IMR-90 (cell line): ENCODE measurements at regions not wholly inside any gene's neighbourhood (a gene's known extent, or its start where the extent isn't known, plus 50 kb on each side); places are given as distances from the start of the nearest gene placed in this dataset.

Experiments used
- ATAC-seq: fragments of 200-7000 bp; cut with Tn5 transposase; 2 replicates; pipeline ENCODE4 v1.9.1; 2020; ENCODE audit warnings: low read depth, mild to moderate bottlenecking, moderate library complexity
- BruUV-seq: library from RNA; stranded (reverse); fragments of 400-500 nt; replicated peaks from 2 replicates; lab custom pipeline; 2021; lab: Mats Ljungman, UMichigan
- CTCF ChIA-PET: fragments of 300-600 bp; formaldehyde crosslinking; extraction: SDS; loops from one replicate; lab custom pipeline; 2021; ENCODE audit warnings: antibody characterized with exemption; lab: Yijun Ruan, JAX
- POLR2A ChIA-PET: fragments of 300-600 bp; sonication (Branson Sonifier 250); formaldehyde crosslinking; loops from one replicate; lab custom pipeline; 2022; ENCODE audit warnings: antibody characterized with exemption; ENCODE audit not compliant: unreplicated experiment; lab: Charles Lee
- DNase-seq: peaks from one replicate; pipeline ENCODE4 v3.0.0; 2013
- H2AFZ ChIP-seq: replicated peaks from 2 replicates; pipeline ENCODE3; 2013; ENCODE audit warnings: low read length, mild to moderate bottlenecking; ENCODE audit not compliant: poor library complexity
- H2AK5ac ChIP-seq: 2 replicates; pipeline ENCODE4 v1.6.1; 2013; ENCODE audit warnings: low read depth, low read length, inconsistent platforms
- H2AK9ac ChIP-seq: replicated peaks from 2 replicates; pipeline ENCODE3; 2013; ENCODE audit warnings: mild to moderate bottlenecking, low read depth, low read length, moderate library complexity; ENCODE audit not compliant: poor library complexity
- H2BK120ac ChIP-seq: 2 replicates; pipeline ENCODE4 v1.6.1; 2013; ENCODE audit warnings: low read depth, low read length, inconsistent platforms
- H2BK15ac ChIP-seq: 3 replicates; pipeline ENCODE4 v1.6.1; 2013; ENCODE audit warnings: low read depth, low read length, inconsistent platforms
- H2BK20ac ChIP-seq: 2 replicates; pipeline ENCODE4 v1.6.1; 2013; ENCODE audit warnings: low read depth, mild to moderate bottlenecking, inconsistent platforms, low read length, moderate library complexity
- H2BK5ac ChIP-seq: 2 replicates; pipeline ENCODE4 v1.6.1; 2013; ENCODE audit warnings: mild to moderate bottlenecking, low read depth, low read length, inconsistent platforms; ENCODE audit not compliant: poor library complexity, severe bottlenecking
- H3K14ac ChIP-seq: replicated peaks from 2 replicates; pipeline ENCODE4 v1.6.1; 2013; ENCODE audit warnings: low read depth, low read length, inconsistent platforms
- H3K18ac ChIP-seq: 2 replicates; pipeline ENCODE4 v1.6.1; 2013; ENCODE audit warnings: low read depth, low read length, control low read depth
- H3K23ac ChIP-seq: 2 replicates; pipeline ENCODE4 v1.6.1; 2013; ENCODE audit warnings: low read depth, low read length, inconsistent platforms
- H3K27ac ChIP-seq: 2 replicates; pipeline ENCODE4 v1.5.1; 2013; ENCODE audit warnings: mild to moderate bottlenecking, control low read depth, low read length; ENCODE audit not compliant: insufficient read depth
- H3K27me3 ChIP-seq: 2 replicates; pipeline ENCODE4 v1.6.1; 2013; ENCODE audit warnings: low read length; ENCODE audit not compliant: control insufficient read depth, insufficient read depth
- H3K36me3 ChIP-seq: 2 replicates; pipeline ENCODE4 v1.6.1; 2013; ENCODE audit warnings: low read length, mixed read lengths; ENCODE audit not compliant: control insufficient read depth, insufficient read depth
- H3K4ac ChIP-seq: 2 replicates; pipeline ENCODE4 v1.6.1; 2013; ENCODE audit warnings: low read depth, low read length, inconsistent platforms
- H3K4me1 ChIP-seq: 2 replicates; pipeline ENCODE4 v1.6.1; 2013; ENCODE audit warnings: low read length, mixed read lengths; ENCODE audit not compliant: control insufficient read depth, insufficient read depth
- H3K4me2 ChIP-seq: 2 replicates; pipeline ENCODE4 v1.6.1; 2013; ENCODE audit warnings: low read depth, mild to moderate bottlenecking, control low read depth, low read length, moderate library complexity
- H3K4me3 ChIP-seq: 2 replicates; pipeline ENCODE4 v1.5.1; 2013; ENCODE audit warnings: low read depth, mild to moderate bottlenecking, control low read depth, low read length, moderate library complexity; ENCODE audit not compliant: insufficient read depth
- H3K56ac ChIP-seq: 2 replicates; pipeline ENCODE4 v1.6.1; 2013; ENCODE audit warnings: low read length, inconsistent platforms; ENCODE audit not compliant: insufficient read depth; ENCODE audit errors: extremely low read depth
- H3K79me1 ChIP-seq, 2 experiments: 2 replicates each; pipeline ENCODE4 v1.6.1; 2013; ENCODE audit warnings: low read length in 2 of 2, inconsistent platforms in 1 of 2, low read depth in 1 of 2
- H3K9ac ChIP-seq: 2 replicates; pipeline ENCODE4 v1.6.1; 2013; ENCODE audit warnings: low read depth, low read length, control low read depth
- H3K9me1 ChIP-seq: 2 replicates; pipeline ENCODE4 v1.6.1; 2013; ENCODE audit warnings: low read length, inconsistent platforms; ENCODE audit not compliant: insufficient read depth
- H3K9me3 ChIP-seq: 2 replicates; pipeline ENCODE4 v1.6.1; 2013; ENCODE audit warnings: low read length; ENCODE audit not compliant: control insufficient read depth, insufficient read depth
- H4K20me1 ChIP-seq: 2 replicates; pipeline ENCODE4 v1.6.1; 2013; ENCODE audit warnings: low read length, inconsistent platforms; ENCODE audit not compliant: insufficient read depth
- H4K5ac ChIP-seq: 2 replicates; pipeline ENCODE4 v1.6.1; 2013; ENCODE audit warnings: mild to moderate bottlenecking, low read depth, low read length, control low read depth
- H4K8ac ChIP-seq, 2 experiments: 2 replicates each; pipeline ENCODE4 v1.6.1; 2013; ENCODE audit warnings: low read depth in 2 of 2, low read length in 2 of 2, control low read depth in 1 of 2, inconsistent platforms in 1 of 2
- H4K91ac ChIP-seq: 2 replicates; pipeline ENCODE4 v1.6.1; 2013; ENCODE audit warnings: low read depth, low read length, inconsistent platforms; ENCODE audit not compliant: insufficient read depth
- MXI1 ChIP-seq: IDR thresholded peaks from 2 replicates; pipeline ENCODE4 v1.6.1; 2012; ENCODE audit warnings: low read depth, mild to moderate bottlenecking, low read length, moderate library complexity, borderline replicate concordance
- POLR2A ChIP-seq: IDR thresholded peaks from 2 replicates; pipeline ENCODE4 v1.6.1; 2012; ENCODE audit warnings: mild to moderate bottlenecking, low read depth, low read length
- SMC3 ChIP-seq: fragments of 150-350 bp; IDR thresholded peaks from 2 replicates; pipeline ENCODE4 v1.6.1; 2016; ENCODE audit warnings: low read depth, mild to moderate bottlenecking, antibody characterized with exemption, low read length, moderate library complexity
- WGBS, 2 experiments: methylation state at CpG; one replicate each; pipeline versions ENCODE4 v1.1.5 to v1.1.7; 2013; ENCODE audit warnings: missing lambda C conversion rate in 2 of 2; ENCODE audit not compliant: insufficient read length in 1 of 2; ENCODE audit errors: extremely low coverage in 2 of 2; 5-methylcytosine and 5-hydroxymethylcytosine counted together
- dilution Hi-C: fragments of 300-500 bp; cut with HindIII; formaldehyde crosslinking; loops from one replicate; pipeline ENCODE4 v1.14.3; 2018; ENCODE audit warnings: low sequenced_read_pairs; ENCODE audit not compliant: unreplicated experiment
- in situ Hi-C: fragments of 300-500 bp; cut with MboI; formaldehyde crosslinking; loops from 3 replicates; pipeline ENCODE4 v1.14.3; 2019; ENCODE audit warnings: low sequenced_read_pairs, inconsistent platforms, mixed read lengths
- intact Hi-C: fragments of 100-400 bp; cut with micrococcal nuclease; formaldehyde crosslinking; loops from 2 replicates; pipeline ENCODE4 v1.10.0; 2022
- TF ChIP-seq, protein P1 (sequence below): conservative IDR thresholded peaks from 2 replicates; pipeline ENCODE4 v1.5.1; 2012; ENCODE audit warnings: mild to moderate bottlenecking, low read depth, low read length, improper control_type of control experiment
- TF ChIP-seq, protein P2 (sequence below): fragments of 150-350 bp; IDR thresholded peaks from 2 replicates; pipeline ENCODE4 v1.6.1; 2017; ENCODE audit warnings: mild to moderate bottlenecking, antibody characterized with exemption, low read length, low read depth

DNA sequence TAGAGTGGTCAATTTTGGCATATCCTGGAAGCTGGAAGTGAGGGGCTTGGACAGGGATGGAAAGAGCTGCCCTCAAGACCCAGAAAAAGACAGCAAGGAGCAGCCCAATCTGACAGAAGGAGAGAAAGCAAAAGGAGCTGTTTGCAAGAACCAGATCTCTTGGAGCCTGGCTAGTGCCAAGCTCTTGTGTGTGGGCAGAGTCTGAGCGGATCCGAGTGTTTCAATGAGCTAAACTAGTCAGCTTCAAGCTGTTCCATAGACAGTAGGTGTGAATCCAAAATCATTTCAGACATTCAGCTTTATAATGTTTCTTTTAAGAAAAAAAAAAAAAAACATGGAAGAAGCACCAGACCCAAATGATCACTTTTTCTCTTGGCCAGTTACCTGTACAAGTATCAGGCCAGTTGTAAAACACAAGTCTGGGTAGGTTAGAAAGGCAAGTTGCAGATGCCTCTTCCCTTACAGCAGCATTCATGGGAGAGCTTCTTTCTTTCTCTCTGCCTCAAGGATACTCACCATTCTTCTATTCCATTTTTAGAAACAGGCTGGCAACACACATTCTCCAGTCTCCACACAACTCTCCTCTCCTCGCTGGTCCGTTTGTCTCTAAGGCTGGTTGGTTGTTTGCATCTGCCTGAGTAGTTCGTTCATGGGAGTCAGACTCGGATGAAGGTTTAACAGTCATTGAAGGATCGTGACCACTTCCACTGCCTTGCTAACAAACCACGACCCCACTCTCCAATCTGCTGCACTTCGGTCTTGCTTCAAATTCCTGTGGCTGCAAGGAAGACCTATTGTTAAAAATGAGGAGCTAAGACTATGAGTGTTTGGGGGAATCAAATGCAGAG, 105.2 kb upstream of the GATB start:
- Histone ChIP-seq H2AK9ac (no peak overlapping the region), H3K4me1 (no peaks in the 10 kb centered on the region), H2BK120ac (no peak overlapping the region), H3K79me1 (no peaks in the 10 kb centered on the region), H3K9me1 (no peaks in the 10 kb centered on the region), H3K14ac (no peak overlapping the region), H3K9ac (no peak overlapping the region), H4K8ac (no peak overlapping the region), H3K4me2 (no peak overlapping the region), H3K4me3 (no peak overlapping the region), H2BK15ac (no peak overlapping the region), H2AFZ (no peak overlapping the region), H2AK5ac (no peak overlapping the region), H3K23ac (no peak overlapping the region), H3K9me3 (peaks cover 2% of the 10 kb centered on the region; the same call in 1 of the 2 replicates), H3K56ac (no peak overlapping the region), H4K5ac (no peak overlapping the region), H2BK5ac (no peak overlapping the region), H4K91ac (no peak overlapping the region), H3K18ac (no peak overlapping the region), H4K20me1 (no peaks in the 10 kb centered on the region), H3K4ac (no peak overlapping the region), H3K36me3 (no peaks in the 10 kb centered on the region), H3K27me3 (peaks cover 3% of the 10 kb centered on the region), H2BK20ac (no peak overlapping the region), H3K27ac (no peak overlapping the region)
- TF ChIP-seq MXI1 (no peak), POLR2A (no peak), SMC3 (no peak)
- TF ChIP-seq, protein P1, sequence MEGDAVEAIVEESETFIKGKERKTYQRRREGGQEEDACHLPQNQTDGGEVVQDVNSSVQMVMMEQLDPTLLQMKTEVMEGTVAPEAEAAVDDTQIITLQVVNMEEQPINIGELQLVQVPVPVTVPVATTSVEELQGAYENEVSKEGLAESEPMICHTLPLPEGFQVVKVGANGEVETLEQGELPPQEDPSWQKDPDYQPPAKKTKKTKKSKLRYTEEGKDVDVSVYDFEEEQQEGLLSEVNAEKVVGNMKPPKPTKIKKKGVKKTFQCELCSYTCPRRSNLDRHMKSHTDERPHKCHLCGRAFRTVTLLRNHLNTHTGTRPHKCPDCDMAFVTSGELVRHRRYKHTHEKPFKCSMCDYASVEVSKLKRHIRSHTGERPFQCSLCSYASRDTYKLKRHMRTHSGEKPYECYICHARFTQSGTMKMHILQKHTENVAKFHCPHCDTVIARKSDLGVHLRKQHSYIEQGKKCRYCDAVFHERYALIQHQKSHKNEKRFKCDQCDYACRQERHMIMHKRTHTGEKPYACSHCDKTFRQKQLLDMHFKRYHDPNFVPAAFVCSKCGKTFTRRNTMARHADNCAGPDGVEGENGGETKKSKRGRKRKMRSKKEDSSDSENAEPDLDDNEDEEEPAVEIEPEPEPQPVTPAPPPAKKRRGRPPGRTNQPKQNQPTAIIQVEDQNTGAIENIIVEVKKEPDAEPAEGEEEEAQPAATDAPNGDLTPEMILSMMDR: no peak
- TF ChIP-seq, protein P2, sequence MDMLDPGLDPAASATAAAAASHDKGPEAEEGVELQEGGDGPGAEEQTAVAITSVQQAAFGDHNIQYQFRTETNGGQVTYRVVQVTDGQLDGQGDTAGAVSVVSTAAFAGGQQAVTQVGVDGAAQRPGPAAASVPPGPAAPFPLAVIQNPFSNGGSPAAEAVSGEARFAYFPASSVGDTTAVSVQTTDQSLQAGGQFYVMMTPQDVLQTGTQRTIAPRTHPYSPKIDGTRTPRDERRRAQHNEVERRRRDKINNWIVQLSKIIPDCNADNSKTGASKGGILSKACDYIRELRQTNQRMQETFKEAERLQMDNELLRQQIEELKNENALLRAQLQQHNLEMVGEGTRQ: no peak
- CTCF ChIA-PET: no interaction called here
- WGBS, 2 experiments: no CpG with 5 or more reads among the region's 9 CpGs
- no peak for DNase-seq
- BruUV-seq: no TSS peak
- dilution Hi-C loops: no loop called here
- in situ Hi-C loops: no loop called here
- ATAC-seq: no peak
- POLR2A ChIA-PET: no interaction called here
- intact Hi-C loops: no loop called here
